Naive thymus-derived CD4-positive, alpha-beta T cell (primary cell): ENCODE measurements at regions not wholly inside any gene's neighbourhood (a gene's known extent, or its start where the extent isn't known, plus 50 kb on each side); places are given as distances from the start of the nearest gene placed in this dataset.

ENCODE experiments used
- ATAC-seq: fragments of 150-1000 bp; cut with Tn5 transposase; 2 replicates; pipeline ENCODE4 v1.10.0; 2021; ENCODE audit warnings: mild to moderate bottlenecking, moderate library complexity
- CTCF ChIA-PET: fragments of 350-600 bp; sonication (Branson Sonifier 250); formaldehyde crosslinking; loops from one replicate; lab custom pipeline; 2021; ENCODE audit warnings: antibody characterized with exemption; lab: Charles Lee
- POLR2A ChIA-PET: fragments of 350-600 bp; sonication (Branson Sonifier 250); formaldehyde crosslinking; loops from one replicate; lab custom pipeline; 2021; ENCODE audit warnings: antibody characterized with exemption, inconsistent platforms; lab: Charles Lee
- DNase-seq, 9 donors: peaks; one replicate each; pipeline versions ENCODE4 v3.0.0 to v3.0.0-alpha.2; 2020 to 2022; ENCODE audit warnings: mixed read lengths in 1 of 9
- H3K27ac ChIP-seq: one replicate; pipeline ENCODE4 v1.7.0; 2013; ENCODE audit warnings: mild to moderate bottlenecking, low read depth, low read length, moderate library complexity
- H3K27me3 ChIP-seq, 2 donors: one replicate each; pipeline ENCODE4 v1.7.0; 2013; ENCODE audit warnings: low read length in 2 of 2, mild to moderate bottlenecking in 2 of 2, moderate library complexity in 2 of 2; ENCODE audit not compliant: control insufficient read depth in 2 of 2, insufficient read depth in 2 of 2
- H3K36me3 ChIP-seq, 3 experiments: 1 replicate in 2 of 3; 2 replicates in 1 of 3; pipeline ENCODE4 v1.7.0; 2013; ENCODE audit warnings: low read length in 3 of 3, mild to moderate bottlenecking in 3 of 3, moderate library complexity in 1 of 3; ENCODE audit not compliant: insufficient read depth in 3 of 3, control insufficient read depth in 2 of 3
- H3K4me1 ChIP-seq, 2 donors: one replicate each; pipeline ENCODE4 v1.7.0; 2013; ENCODE audit warnings: low read length in 2 of 2, mild to moderate bottlenecking in 2 of 2, moderate library complexity in 1 of 2; ENCODE audit not compliant: control insufficient read depth in 2 of 2, insufficient read depth in 2 of 2
- H3K4me3 ChIP-seq: 2 replicates; pipeline ENCODE4 v1.7.0; 2013; ENCODE audit warnings: mild to moderate bottlenecking, low read length
- H3K9me3 ChIP-seq, 3 experiments: 1 replicate in 2 of 3; 2 replicates in 1 of 3; pipeline ENCODE4 v1.7.0; 2013; ENCODE audit warnings: low read length in 3 of 3; ENCODE audit not compliant: control insufficient read depth in 2 of 3
- H3K27ac Mint-ChIP-seq, 9 donors: one replicate each; pipeline ENCODE4 v1.8.0; 2020 to 2022; ENCODE audit warnings: mixed read lengths in 9 of 9, mild to moderate bottlenecking in 8 of 9, moderate library complexity in 5 of 9, inconsistent platforms in 2 of 9
- H3K27me3 Mint-ChIP-seq, 5 donors: one replicate each; pipeline ENCODE4 v1.8.0; 2021 to 2022; ENCODE audit warnings: mixed read lengths in 5 of 5, mild to moderate bottlenecking in 1 of 5
- H3K36me3 Mint-ChIP-seq, 5 donors: one replicate each; pipeline ENCODE4 v1.8.0; 2020 to 2022; ENCODE audit warnings: mixed read lengths in 5 of 5, mild to moderate bottlenecking in 3 of 5, inconsistent platforms in 1 of 5
- H3K4me1 Mint-ChIP-seq, 7 donors: one replicate each; pipeline ENCODE4 v1.8.0; 2020 to 2022; ENCODE audit warnings: mixed read lengths in 7 of 7, mild to moderate bottlenecking in 3 of 7, inconsistent platforms in 1 of 7
- H3K4me3 Mint-ChIP-seq, 10 donors: one replicate each; pipeline ENCODE4 v1.8.0; 2020 to 2022; ENCODE audit warnings: mild to moderate bottlenecking in 10 of 10, mixed read lengths in 10 of 10, moderate library complexity in 6 of 10, inconsistent platforms in 2 of 10
- H3K9me3 Mint-ChIP-seq, 11 donors: one replicate each; pipeline ENCODE4 v1.8.0; 2020 to 2022; ENCODE audit warnings: mixed read lengths in 11 of 11, mild to moderate bottlenecking in 4 of 11, inconsistent platforms in 1 of 11, moderate library complexity in 1 of 11
- intact Hi-C, 2 donors: fragments of 100-400 bp; cut with micrococcal nuclease; formaldehyde crosslinking; loops; one replicate each; pipeline ENCODE4 v1.15.1; 2023

- DNase-seq (no peak), ATAC-seq (no peak)
- no peaks in the 10 kb centered on the region for H3K36me3 ChIP-seq
- H3K9me3 ChIP-seq = no peaks in the 10 kb centered on the region
- peaks cover 0 to 49% (median 0%) of the 10 kb centered on the region in 5 donors for H3K27me3 Mint-ChIP-seq
- H3K9me3 Mint-ChIP-seq = peaks cover 0 to 21% (median 0%) of the 10 kb centered on the region in 11 donors
- no peak overlapping the region for H3K4me3 ChIP-seq
- peaks cover 0 to 18% (median 14%) of the 10 kb centered on the region in 7 donors for H3K4me1 Mint-ChIP-seq
- ChIA-PET CTCF (interaction anchor here (0.7 to 1.1 kb wide), 2 partner anchors 55 to 539 kb away, joined by 3 read pairs; no protein-coding TSS in a partner anchor), POLR2A (no interaction called here)
- H3K4me1 ChIP-seq = no peaks in the 10 kb centered on the region
- intact Hi-C loops = no loop called here
- H3K27ac Mint-ChIP-seq = no peak overlapping the region
- no peak overlapping the region for H3K27ac ChIP-seq
- H3K4me3 Mint-ChIP-seq = no peak overlapping the region
- no peaks in the 10 kb centered on the region for H3K27me3 ChIP-seq
- H3K36me3 Mint-ChIP-seq = peaks cover 0 to 4% (median 0%) of the 10 kb centered on the region in 5 donors
Measured at GRCh38 chr6:6704103-6705060, 115.9 kb downstream of the LY86 start.

DNA sequence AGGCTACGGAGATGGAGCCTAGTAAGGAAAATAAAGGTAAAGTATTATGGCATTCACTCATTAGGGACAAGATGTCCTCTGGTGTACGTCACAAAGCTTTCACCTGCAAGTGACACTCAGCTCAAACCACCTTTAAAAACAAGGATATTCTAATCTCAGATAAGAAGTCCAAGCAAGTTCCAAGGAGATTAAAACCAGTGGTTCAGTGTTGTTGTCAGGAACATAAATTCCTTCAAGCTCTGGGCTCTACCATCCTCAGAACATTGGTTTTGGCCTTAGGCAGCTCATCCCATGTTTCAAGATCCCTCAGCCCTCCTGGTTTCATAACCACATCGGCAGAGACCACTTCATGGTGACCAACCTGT lies 116.5 kb downstream of the LY86 start:
- no peaks in the 10 kb centered on the region for H3K4me1 ChIP-seq
- DNase-seq (no peak), ATAC-seq (no peak)
- CTCF ChIA-PET = interaction anchor here (1.1 kb wide), 1 partner anchor 54 kb away, joined by 3 read pairs; no protein-coding TSS in a partner anchor
- intact Hi-C loops = no loop called here
- Mint-ChIP-seq H3K4me3 (no peak overlapping the region), H3K4me1 (peaks cover 0 to 15% (median 10%) of the 10 kb centered on the region in 7 donors), H3K27ac (no peak overlapping the region), H3K36me3 (peaks cover 0 to 4% (median 0%) of the 10 kb centered on the region in 5 donors), H3K9me3 (peaks cover 0 to 21% (median 0%) of the 10 kb centered on the region in 11 donors), H3K27me3 (peaks cover 0 to 54% (median 0%) of the 10 kb centered on the region in 5 donors)
- POLR2A ChIA-PET = no interaction called here
- H3K4me3 ChIP-seq = no peak overlapping the region
- no peak overlapping the region for H3K27ac ChIP-seq
- no peaks in the 10 kb centered on the region for H3K27me3 ChIP-seq
- H3K36me3 ChIP-seq = no peaks in the 10 kb centered on the region
- H3K9me3 ChIP-seq = no peaks in the 10 kb centered on the region

DNA sequence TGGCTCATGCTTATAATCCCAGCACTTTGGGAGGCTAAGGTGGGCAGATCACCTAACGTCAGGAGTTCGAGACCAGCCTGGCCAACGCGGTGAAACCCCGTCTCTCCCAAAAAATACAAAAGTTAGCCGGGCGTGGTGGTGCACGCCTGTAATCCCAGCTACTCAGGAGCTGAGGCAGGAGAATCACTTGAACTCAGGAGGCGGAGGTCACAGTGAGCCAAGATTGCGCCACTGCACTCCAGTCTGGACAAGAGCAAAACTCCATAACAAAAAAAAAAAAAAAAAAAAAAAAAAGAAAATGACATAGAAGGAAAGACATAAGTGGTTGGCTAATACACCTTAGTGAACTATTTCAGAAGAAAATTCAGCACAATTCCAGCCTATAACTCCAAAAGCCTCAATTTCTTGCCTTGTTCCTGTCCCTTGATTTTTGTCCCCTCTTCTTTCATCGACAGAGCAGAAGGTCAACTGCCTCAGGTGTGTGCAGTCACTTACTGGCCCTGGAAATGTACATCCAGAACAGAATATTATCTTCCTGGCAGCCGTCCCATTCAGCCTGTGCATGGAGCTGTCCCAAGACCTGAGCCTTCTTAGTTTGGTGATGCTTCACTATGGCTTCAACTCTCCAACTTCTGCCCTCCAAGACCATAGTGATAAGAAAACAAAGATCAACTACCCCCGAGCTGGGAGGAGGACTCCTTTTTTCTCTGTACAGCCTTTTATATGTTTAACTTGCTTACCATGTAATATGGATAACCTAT lies 117.6 kb downstream of the LY86 start:
- Histone ChIP-seq H3K4me1 (no peaks in the 10 kb centered on the region), H3K27ac (no peak overlapping the region), H3K27me3 (no peaks in the 10 kb centered on the region), H3K9me3 (no peaks in the 10 kb centered on the region), H3K4me3 (no peak overlapping the region), H3K36me3 (no peaks in the 10 kb centered on the region)
- DNase-seq (no peak), ATAC-seq (no peak)
- Mint-ChIP-seq H3K9me3 (peaks cover 0 to 18% (median 0%) of the 10 kb centered on the region in 11 donors), H3K27ac (no peak overlapping the region), H3K36me3 (peaks cover 0 to 4% (median 0%) of the 10 kb centered on the region in 5 donors), H3K27me3 (peaks cover 0 to 52% (median 0%) of the 10 kb centered on the region in 5 donors), H3K4me1 (peaks cover 0 to 22% (median 18%) of the 10 kb centered on the region in 7 donors), H3K4me3 (no peak overlapping the region)
- CTCF ChIA-PET = interaction anchor here (0.7 kb wide), 1 partner anchor 407 kb away, joined by 3 read pairs; no protein-coding TSS in a partner anchor
- POLR2A ChIA-PET = no interaction called here
- intact Hi-C loops = no loop called here

- H3K27ac Mint-ChIP-seq = peak overlapping the region in 1 of 9 donors; percentile 50
- Histone ChIP-seq H3K27me3 (no peaks in the 10 kb centered on the region), H3K4me3 (no peak overlapping the region), H3K9me3 (no peaks in the 10 kb centered on the region), H3K36me3 (no peaks in the 10 kb centered on the region), H3K27ac (no peak overlapping the region), H3K4me1 (peaks cover 0 to 9% of the 10 kb centered on the region in 2 donors)
- DNase-seq (no peak), ATAC-seq (peak; percentile 64)
- intact Hi-C loops = no loop called here
- peaks cover 0 to 3% (median 0%) of the 10 kb centered on the region in 5 donors for H3K36me3 Mint-ChIP-seq
- ChIA-PET POLR2A (interaction anchor here (1.2 kb wide), 1 partner anchor 35 kb away, joined by 3 read pairs; no protein-coding TSS in a partner anchor), CTCF (interaction anchor here (0.5 kb wide), 1 partner anchor 151 kb away, joined by 3 read pairs; no protein-coding TSS in a partner anchor)
- H3K27me3 Mint-ChIP-seq = peaks cover 0 to 46% (median 7%) of the 10 kb centered on the region in 5 donors
- peaks cover 0 to 8% (median 0%) of the 10 kb centered on the region in 11 donors for H3K9me3 Mint-ChIP-seq
- no peak overlapping the region for H3K4me3 Mint-ChIP-seq
- peaks cover 8 to 30% (median 28%) of the 10 kb centered on the region in 7 donors for H3K4me1 Mint-ChIP-seq
Measured at GRCh38 chr6:6707143-6707542, 118.6 kb downstream of the LY86 start.

DNA sequence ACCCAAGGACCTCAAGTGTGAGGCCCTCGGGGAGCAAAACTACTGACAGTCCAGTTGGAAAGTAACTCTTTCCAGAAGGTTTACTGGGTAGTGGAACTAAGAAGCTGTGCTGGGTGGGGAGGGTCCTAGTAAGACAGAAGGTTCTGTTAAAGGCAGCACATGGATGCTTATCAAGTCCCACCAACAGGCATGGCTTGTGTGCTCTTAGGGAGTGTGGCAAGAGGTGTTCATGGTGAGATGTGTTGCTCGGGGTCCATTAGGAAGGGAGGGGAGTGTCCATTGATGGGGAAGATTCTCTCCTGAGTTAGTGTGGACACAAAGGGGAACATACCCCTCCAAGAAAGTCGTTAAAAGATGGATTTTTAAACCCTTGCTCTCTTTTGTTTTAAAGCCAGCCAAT lies 120.6 kb downstream of the LY86 start:
- Histone ChIP-seq H3K36me3 (no peaks in the 10 kb centered on the region), H3K4me1 (peaks cover 0 to 19% of the 10 kb centered on the region in 2 donors), H3K27me3 (no peaks in the 10 kb centered on the region), H3K4me3 (no peak overlapping the region), H3K27ac (no peak overlapping the region), H3K9me3 (no peaks in the 10 kb centered on the region)
- Mint-ChIP-seq H3K4me1 (peaks cover 16 to 35% (median 29%) of the 10 kb centered on the region in 7 donors), H3K4me3 (no peak overlapping the region), H3K36me3 (peaks cover 0 to 3% (median 0%) of the 10 kb centered on the region in 5 donors), H3K27me3 (peaks cover 0 to 42% (median 7%) of the 10 kb centered on the region in 5 donors), H3K9me3 (no peaks in the 10 kb centered on the region), H3K27ac (peak overlapping the region in 1 of 9 donors; percentile 13)
- ATAC-seq (no peak), DNase-seq (no peak)
- intact Hi-C loops = no loop called here
- ChIA-PET POLR2A (interaction anchor here (0.8 to 1.1 kb wide), 2 partner anchors 8 to 93 kb away, joined by 3 read pairs; no protein-coding TSS in a partner anchor), CTCF (interaction anchor here (0.9 kb wide), 1 partner anchor 16 kb away, joined by 3 read pairs; no protein-coding TSS in a partner anchor)
